ENCODE measurements at regions not wholly inside any gene's neighbourhood (a gene's known extent, or its start where the extent isn't known, plus 50 kb on each side); places are given as distances from the start of the nearest gene placed in this dataset.
"Not testable (repeated sequence)": the region's sequence is repeated elsewhere in the genome, so short reads cannot be mapped to it uniquely, and the experiment has no call there.

DNA sequence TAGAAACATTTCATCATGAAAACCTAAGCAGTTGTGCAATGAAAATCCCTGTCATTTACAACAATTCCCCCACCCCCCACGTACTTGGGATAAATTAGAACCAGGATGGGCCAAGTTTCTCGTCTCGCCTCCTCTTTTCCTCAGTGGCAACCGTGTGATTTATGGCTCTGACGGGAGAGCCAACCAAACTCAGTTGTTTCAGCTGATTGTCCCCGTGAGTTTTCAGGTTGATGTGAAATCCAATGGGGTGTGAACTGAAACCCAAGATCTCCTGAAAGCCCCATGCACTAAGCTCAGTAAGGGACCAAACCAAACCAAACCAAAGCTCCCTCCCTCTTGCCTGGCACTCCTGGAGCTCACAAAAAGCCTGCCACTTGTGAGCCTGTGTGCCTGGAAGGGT lies 138.7 kb upstream of the SLC24A2 start:
- Histone ChIP-seq H3K27me3 (ENCODE audit: control insufficient read depth, insufficient read depth, low read length) (no peaks in the 10 kb centered on the region), H3K4me3 (ENCODE audit: low read length) (no peak overlapping the region), H3K9ac (ENCODE audit: low read length) (no peak overlapping the region)

GRCh38 chr9:19926774-19927173 lies 137.9 kb upstream of the SLC24A2 start:
- H3K4me3 ChIP-seq (ENCODE audit: low read length) = no peak overlapping the region
- H3K9ac ChIP-seq (ENCODE audit: low read length) = no peak overlapping the region
- no peaks in the 10 kb centered on the region for H3K27me3 ChIP-seq (ENCODE audit: control insufficient read depth, insufficient read depth, low read length)
- no peak overlapping the region for H3K27ac ChIP-seq (ENCODE audit: low read depth, low read length)
- no peaks in the 10 kb centered on the region for H3K36me3 ChIP-seq (ENCODE audit: control insufficient read depth, insufficient read depth, low read length)
- H3K4me1 ChIP-seq (ENCODE audit: control insufficient read depth, insufficient read depth, low read length) = no peaks in the 10 kb centered on the region

More for the DNA sequence above, 138.7 kb upstream of the SLC24A2 start:
- Histone ChIP-seq H3K27ac (ENCODE audit: low read depth, low read length) (no peak overlapping the region), H3K36me3 (ENCODE audit: control insufficient read depth, insufficient read depth, low read length) (no peaks in the 10 kb centered on the region), H3K4me1 (ENCODE audit: control insufficient read depth, insufficient read depth, low read length) (no peaks in the 10 kb centered on the region)

DNA sequence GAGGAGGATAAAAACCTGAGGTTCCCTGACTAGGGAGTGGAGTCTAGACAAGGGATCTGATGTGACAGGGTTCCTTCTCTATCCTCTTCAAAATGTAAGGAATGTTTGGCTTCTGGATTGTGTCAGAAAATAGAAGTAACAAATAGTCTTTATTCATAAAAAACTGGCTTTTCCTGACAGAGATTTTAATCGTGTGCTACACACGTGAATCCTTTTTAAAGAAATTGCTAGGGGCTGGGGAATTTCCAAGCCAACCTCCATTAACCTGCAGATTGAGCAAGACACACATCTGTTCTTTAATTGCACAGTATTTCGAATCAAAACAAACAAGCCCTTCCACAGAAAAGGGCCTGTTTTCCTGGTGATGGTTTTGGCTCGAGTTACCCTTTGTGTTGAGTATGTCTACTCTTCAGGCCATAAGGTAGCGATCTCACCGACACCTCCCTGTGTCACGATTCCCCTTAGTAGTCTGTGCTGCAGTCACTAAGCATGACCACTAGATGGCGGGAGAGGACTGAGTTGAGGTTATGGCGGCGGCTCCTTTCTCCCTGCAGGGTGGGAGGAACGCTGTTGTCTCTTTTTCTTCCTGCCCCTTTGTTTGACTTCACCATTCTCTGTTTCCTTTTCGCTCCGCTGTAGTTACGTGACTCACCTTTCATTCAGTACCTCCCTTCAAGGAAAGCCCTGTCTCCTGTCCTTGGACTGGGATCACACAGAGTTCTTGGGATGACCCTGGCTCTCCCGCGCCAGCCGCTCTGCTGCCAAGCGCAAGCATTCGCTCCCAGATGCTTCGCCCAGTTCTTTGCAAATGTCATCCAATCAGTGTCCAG lies 137.1 kb upstream of the SLC24A2 start:
- no peak overlapping the region for H3K9ac ChIP-seq (ENCODE audit: low read length)
- H3K36me3 ChIP-seq (ENCODE audit: control insufficient read depth, insufficient read depth, low read length) = no peaks in the 10 kb centered on the region
- no peak overlapping the region for H3K27ac ChIP-seq (ENCODE audit: low read depth, low read length)
- H3K4me1 ChIP-seq (ENCODE audit: control insufficient read depth, insufficient read depth, low read length) = no peaks in the 10 kb centered on the region
- no peaks in the 10 kb centered on the region for H3K27me3 ChIP-seq (ENCODE audit: control insufficient read depth, insufficient read depth, low read length)
- peak overlapping the region; percentile 69 for H3K4me3 ChIP-seq (ENCODE audit: low read length)

GRCh38 chr9:19924080-19924479 lies 135.2 kb upstream of the SLC24A2 start:
- Histone ChIP-seq H3K4me3 (ENCODE audit: low read length) (no peak overlapping the region), H3K27me3 (ENCODE audit: control insufficient read depth, insufficient read depth, low read length) (no peaks in the 10 kb centered on the region), H3K9ac (ENCODE audit: low read length) (no peak overlapping the region), H3K36me3 (ENCODE audit: control insufficient read depth, insufficient read depth, low read length) (no peaks in the 10 kb centered on the region), H3K27ac (ENCODE audit: low read depth, low read length) (no peak overlapping the region), H3K4me1 (ENCODE audit: control insufficient read depth, insufficient read depth, low read length) (no peaks in the 10 kb centered on the region)

GRCh38 chr9:19922476-19923118 lies 133.8 kb upstream of the SLC24A2 start:
- Histone ChIP-seq H3K9ac (ENCODE audit: low read length) (no peak overlapping the region), H3K4me1 (ENCODE audit: control insufficient read depth, insufficient read depth, low read length) (no peaks in the 10 kb centered on the region), H3K4me3 (ENCODE audit: low read length) (no peak overlapping the region), H3K27me3 (ENCODE audit: control insufficient read depth, insufficient read depth, low read length) (no peaks in the 10 kb centered on the region), H3K36me3 (ENCODE audit: control insufficient read depth, insufficient read depth, low read length) (no peaks in the 10 kb centered on the region), H3K27ac (ENCODE audit: low read depth, low read length) (no peak overlapping the region)

GRCh38 chr9:19920401-19920800 lies 131.6 kb upstream of the SLC24A2 start:
- H3K9ac ChIP-seq (ENCODE audit: low read length) = no peak overlapping the region
- no peaks in the 10 kb centered on the region for H3K36me3 ChIP-seq (ENCODE audit: control insufficient read depth, insufficient read depth, low read length)
- no peaks in the 10 kb centered on the region for H3K27me3 ChIP-seq (ENCODE audit: control insufficient read depth, insufficient read depth, low read length)
- H3K4me3 ChIP-seq (ENCODE audit: low read length) = no peak overlapping the region
- H3K27ac ChIP-seq (ENCODE audit: low read depth, low read length) = no peak overlapping the region
- H3K4me1 ChIP-seq (ENCODE audit: control insufficient read depth, insufficient read depth, low read length) = no peaks in the 10 kb centered on the region

DNA sequence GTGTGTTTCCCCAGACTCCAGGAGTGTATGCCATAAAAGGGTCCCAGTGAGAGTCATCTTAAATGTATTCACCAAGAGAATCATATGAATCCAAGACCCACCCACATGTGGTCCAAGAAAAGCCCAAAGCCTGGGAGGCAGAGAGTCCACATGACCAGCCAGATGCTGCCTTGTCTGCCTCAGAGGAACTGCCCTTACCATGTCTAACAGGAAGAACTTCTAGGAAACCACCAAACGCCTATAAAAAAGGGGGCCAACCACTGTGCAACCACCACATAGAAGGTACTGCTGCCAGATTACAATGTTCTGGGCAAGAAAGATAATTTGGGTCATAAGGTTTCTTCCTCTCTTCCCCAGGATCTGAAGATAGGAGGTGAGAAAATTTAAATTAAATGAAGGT lies 129.8 kb upstream of the SLC24A2 start:
- Histone ChIP-seq H3K27ac (ENCODE audit: low read depth, low read length) (no peak overlapping the region), H3K36me3 (ENCODE audit: control insufficient read depth, insufficient read depth, low read length) (no peaks in the 10 kb centered on the region), H3K9ac (ENCODE audit: low read length) (no peak overlapping the region), H3K27me3 (ENCODE audit: control insufficient read depth, insufficient read depth, low read length) (no peaks in the 10 kb centered on the region), H3K4me1 (ENCODE audit: control insufficient read depth, insufficient read depth, low read length) (no peaks in the 10 kb centered on the region), H3K4me3 (ENCODE audit: low read length) (no peak overlapping the region)

DNA sequence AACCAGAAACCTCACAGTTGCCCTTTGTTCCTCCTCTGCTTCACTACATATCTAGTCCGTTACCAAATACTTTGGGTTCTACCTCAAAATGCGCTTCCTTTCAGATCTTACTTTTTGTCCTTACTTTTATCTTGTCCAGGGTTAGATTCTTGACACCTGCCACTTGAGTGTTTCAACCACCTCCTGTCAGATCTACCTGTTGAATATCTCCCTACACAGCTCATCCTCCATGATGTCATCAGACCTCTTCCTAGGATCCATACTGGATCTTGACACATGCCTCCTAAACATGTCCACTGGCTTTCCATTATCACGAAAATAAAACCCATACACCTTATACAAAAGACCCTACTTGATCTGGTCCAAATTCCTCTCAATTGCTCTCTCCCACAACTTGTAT lies 125.2 kb upstream of the SLC24A2 start:
- H3K4me3 ChIP-seq (ENCODE audit: low read length) = no peak overlapping the region
- no peaks in the 10 kb centered on the region for H3K36me3 ChIP-seq (ENCODE audit: control insufficient read depth, insufficient read depth, low read length)
- H3K9ac ChIP-seq (ENCODE audit: low read length) = no peak overlapping the region
- H3K27ac ChIP-seq (ENCODE audit: low read depth, low read length) = no peak overlapping the region
- no peaks in the 10 kb centered on the region for H3K27me3 ChIP-seq (ENCODE audit: control insufficient read depth, insufficient read depth, low read length)
- H3K4me1 ChIP-seq (ENCODE audit: control insufficient read depth, insufficient read depth, low read length) = no peaks in the 10 kb centered on the region

DNA sequence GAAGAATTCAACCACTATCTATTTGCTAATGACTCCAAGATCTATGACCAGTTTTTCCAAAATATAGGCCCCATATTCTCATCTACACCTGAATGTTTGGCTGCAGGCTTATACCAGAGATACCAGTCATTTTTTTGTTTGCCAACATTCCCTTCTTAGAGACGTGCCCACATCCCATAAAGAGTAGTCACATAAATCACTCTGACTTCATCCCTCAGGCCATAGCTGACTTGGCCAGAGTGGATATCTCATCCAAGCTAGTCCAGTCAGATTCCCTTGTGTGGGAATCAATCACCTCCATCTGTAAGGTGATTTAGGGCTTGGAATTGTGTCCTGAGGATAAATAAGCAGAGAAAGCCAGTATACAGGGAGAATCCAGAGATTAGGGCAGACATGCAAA lies 124.3 kb upstream of the SLC24A2 start:
- Histone ChIP-seq H3K36me3 (ENCODE audit: control insufficient read depth, insufficient read depth, low read length) (no peaks in the 10 kb centered on the region), H3K9ac (ENCODE audit: low read length) (no peak overlapping the region), H3K4me3 (ENCODE audit: low read length) (no peak overlapping the region), H3K27me3 (ENCODE audit: control insufficient read depth, insufficient read depth, low read length) (no peaks in the 10 kb centered on the region), H3K27ac (ENCODE audit: low read depth, low read length) (no peak overlapping the region), H3K4me1 (ENCODE audit: control insufficient read depth, insufficient read depth, low read length) (no peaks in the 10 kb centered on the region)

GRCh38 chr9:19903076-19903475 lies 114.2 kb upstream of the SLC24A2 start:
- no peaks in the 10 kb centered on the region for H3K4me1 ChIP-seq (ENCODE audit: control insufficient read depth, insufficient read depth, low read length)
- no peak overlapping the region for H3K4me3 ChIP-seq (ENCODE audit: low read length)
- H3K36me3 ChIP-seq (ENCODE audit: control insufficient read depth, insufficient read depth, low read length) = no peaks in the 10 kb centered on the region
- no peaks in the 10 kb centered on the region for H3K27me3 ChIP-seq (ENCODE audit: control insufficient read depth, insufficient read depth, low read length)
- H3K27ac ChIP-seq (ENCODE audit: low read depth, low read length) = no peak overlapping the region
- no peak overlapping the region for H3K9ac ChIP-seq (ENCODE audit: low read length)

DNA sequence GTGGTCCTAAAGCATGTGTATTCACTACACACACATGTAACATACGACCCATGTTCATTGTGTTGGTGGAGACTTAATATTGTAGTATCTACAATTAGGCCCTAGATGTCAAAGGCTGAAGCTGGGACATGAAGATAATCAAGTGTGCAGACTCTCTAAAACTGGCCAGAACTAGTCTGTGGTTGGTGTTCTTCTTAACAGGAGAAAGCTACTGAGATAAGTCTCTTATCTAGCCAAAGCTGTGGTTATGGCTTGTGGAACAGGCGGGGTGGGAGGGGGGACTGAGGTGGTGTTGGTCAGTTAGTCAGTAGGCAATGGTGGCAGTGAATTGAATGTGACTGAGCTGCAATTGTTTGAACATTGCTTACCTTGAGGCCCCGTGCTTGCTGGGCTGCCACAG lies 112.7 kb upstream of the SLC24A2 start:
- Histone ChIP-seq H3K27ac (ENCODE audit: low read depth, low read length) (no peak overlapping the region), H3K4me1 (ENCODE audit: control insufficient read depth, insufficient read depth, low read length) (no peaks in the 10 kb centered on the region), H3K27me3 (ENCODE audit: control insufficient read depth, insufficient read depth, low read length) (no peaks in the 10 kb centered on the region), H3K4me3 (ENCODE audit: low read length) (no peak overlapping the region), H3K9ac (ENCODE audit: low read length) (no peak overlapping the region), H3K36me3 (ENCODE audit: control insufficient read depth, insufficient read depth, low read length) (no peaks in the 10 kb centered on the region)

GRCh38 chr9:19896161-19896560 lies 107.3 kb upstream of the SLC24A2 start:
- no peaks in the 10 kb centered on the region for H3K4me1 ChIP-seq (ENCODE audit: control insufficient read depth, insufficient read depth, low read length)
- H3K9ac ChIP-seq (ENCODE audit: low read length) = no peak overlapping the region
- no peaks in the 10 kb centered on the region for H3K36me3 ChIP-seq (ENCODE audit: control insufficient read depth, insufficient read depth, low read length)
- no peak overlapping the region for H3K27ac ChIP-seq (ENCODE audit: low read depth, low read length)
- H3K4me3 ChIP-seq (ENCODE audit: low read length) = no peak overlapping the region
- no peaks in the 10 kb centered on the region for H3K27me3 ChIP-seq (ENCODE audit: control insufficient read depth, insufficient read depth, low read length)

DNA sequence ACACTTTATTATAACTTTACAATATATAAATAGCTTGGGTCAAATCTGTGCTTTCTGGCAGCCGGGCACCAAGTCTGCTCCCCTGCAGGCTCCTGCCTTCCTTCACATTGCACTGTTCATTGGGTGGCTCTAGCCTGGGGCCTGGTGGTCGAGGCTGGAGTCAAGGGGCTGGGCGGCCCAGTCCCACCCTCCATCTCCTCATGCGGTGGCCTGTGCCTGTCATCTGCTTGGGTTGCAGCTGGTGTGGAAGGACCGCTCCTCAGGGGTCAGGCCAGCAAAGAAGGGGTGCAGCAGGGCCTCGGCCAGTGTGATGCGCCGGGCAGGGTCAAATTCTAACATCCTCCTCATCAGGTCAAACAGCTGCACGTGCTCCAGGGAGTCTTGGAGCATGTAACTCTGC lies 106.7 kb upstream of the SLC24A2 start:
- H3K36me3 ChIP-seq (ENCODE audit: control insufficient read depth, insufficient read depth, low read length); H3K4me3 ChIP-seq (ENCODE audit: low read length); H3K9ac ChIP-seq (ENCODE audit: low read length); H3K27ac ChIP-seq (ENCODE audit: low read depth, low read length); H3K4me1 ChIP-seq (ENCODE audit: control insufficient read depth, insufficient read depth, low read length); H3K27me3 ChIP-seq (ENCODE audit: control insufficient read depth, insufficient read depth, low read length): not testable (repeated sequence)

Measured in rectal smooth muscle tissue (tissue), 1 donor.